ENCODE measurements at regions not wholly inside any gene's neighbourhood (a gene's known extent, or its start where the extent isn't known, plus 50 kb on each side); places are given as distances from the start of the nearest gene placed in this dataset.

DNA sequence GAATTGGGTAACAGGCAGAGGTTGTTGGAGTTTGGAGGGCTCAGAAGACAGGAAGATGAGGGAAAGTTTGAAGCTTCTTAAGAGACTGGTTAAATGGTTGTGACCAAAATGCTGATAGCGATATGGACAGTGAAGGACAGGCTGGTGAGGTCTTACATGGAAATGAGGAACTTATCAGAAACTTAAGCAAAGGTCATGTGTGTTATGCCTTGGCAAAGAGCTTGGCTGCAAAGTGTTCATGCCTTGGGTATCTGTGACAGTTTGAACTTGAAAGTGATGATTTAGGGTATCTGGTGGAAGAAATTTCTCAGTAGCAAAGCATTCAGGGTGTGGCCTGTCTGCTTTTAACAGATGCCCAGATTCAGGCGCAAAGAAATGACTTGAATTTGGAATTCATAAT is 64.5 kb upstream of the EEPD1 start:
- Histone ChIP-seq H3K9ac (ENCODE audit: extremely low read depth, insufficient read length, low read length) (no peak overlapping the region), H3K56ac (ENCODE audit: insufficient read length, low read depth, low read length) (no peak overlapping the region), H3K9me3 (ENCODE audit: control insufficient read depth, low read depth, low read length) (no peaks in the 10 kb centered on the region), H4K20me1 (ENCODE audit: control insufficient read depth, insufficient read depth, insufficient read length) (no peaks in the 10 kb centered on the region), H4K91ac (ENCODE audit: insufficient read length, low read depth, low read length) (no peak overlapping the region), H3K79me2 (ENCODE audit: insufficient read depth, low read length) (no peaks in the 10 kb centered on the region), H4K5ac (ENCODE audit: insufficient read length, low read depth, low read length) (no peak overlapping the region), H3K27ac (ENCODE audit: insufficient read length, low read depth, low read length) (no peak overlapping the region), H2AK5ac (ENCODE audit: insufficient read length, low read length) (no peak overlapping the region), H3K18ac (ENCODE audit: insufficient read length, low read depth, low read length) (no peak overlapping the region), H3K4ac (ENCODE audit: low read depth, low read length) (no peak overlapping the region), H2BK5ac (ENCODE audit: insufficient read length, low read length) (no peak overlapping the region), H3K4me2 (ENCODE audit: insufficient read depth, insufficient read length, low read length) (no peak overlapping the region), H3T11ph (ENCODE audit: low read length) (no peak overlapping the region), H4K8ac (replicated peaks; ENCODE audit: insufficient read length, low read depth, low read length) (no peak overlapping the region), H3K23me2 (ENCODE audit: insufficient read length, low read depth, low read length, poor library complexity, severe bottlenecking) (no peaks in the 10 kb centered on the region), H3K4me1 (ENCODE audit: insufficient read depth, low read length) (no peaks in the 10 kb centered on the region), H3K14ac (ENCODE audit: insufficient read depth, low read length) (no peak overlapping the region), H2BK12ac (ENCODE audit: insufficient read length, low read depth, low read length) (no peak overlapping the region), H3K23ac (ENCODE audit: insufficient read length, low read depth, low read length) (no peak overlapping the region), H3K27me3 (ENCODE audit: insufficient read depth, low read length) (no peaks in the 10 kb centered on the region), H2BK120ac (ENCODE audit: low read depth, low read length, poor library complexity, severe bottlenecking) (no peak overlapping the region), H2BK20ac (ENCODE audit: low read depth, low read length, poor library complexity, severe bottlenecking) (no peak overlapping the region), H2AFZ (ENCODE audit: low read length) (no peak overlapping the region), H2BK15ac (ENCODE audit: low read depth, low read length) (no peak overlapping the region), H3K79me1 (ENCODE audit: insufficient read depth, low read depth, low read length, poor library complexity, severe bottlenecking) (no peaks in the 10 kb centered on the region)
- Mint-ChIP-seq H3K27me3 (ENCODE audit: low read depth) (peaks cover 16% of the 10 kb centered on the region), H3K9me3 (peaks cover 18 to 22% of the 10 kb centered on the region in 2 experiments), H3K36me3 (ENCODE audit: insufficient read depth in 1 of 3, low read depth in 3 of 3) (peaks cover 7 to 15% (median 11%) of the 10 kb centered on the region in 3 experiments; a peak in 6 of 7 replicates), H3K27ac (no peak overlapping the region), H3K4me1 (peaks cover 9 to 13% of the 10 kb centered on the region in 2 experiments), H3K4me3 (no peak overlapping the region)
- TF ChIP-seq, protein P1, sequence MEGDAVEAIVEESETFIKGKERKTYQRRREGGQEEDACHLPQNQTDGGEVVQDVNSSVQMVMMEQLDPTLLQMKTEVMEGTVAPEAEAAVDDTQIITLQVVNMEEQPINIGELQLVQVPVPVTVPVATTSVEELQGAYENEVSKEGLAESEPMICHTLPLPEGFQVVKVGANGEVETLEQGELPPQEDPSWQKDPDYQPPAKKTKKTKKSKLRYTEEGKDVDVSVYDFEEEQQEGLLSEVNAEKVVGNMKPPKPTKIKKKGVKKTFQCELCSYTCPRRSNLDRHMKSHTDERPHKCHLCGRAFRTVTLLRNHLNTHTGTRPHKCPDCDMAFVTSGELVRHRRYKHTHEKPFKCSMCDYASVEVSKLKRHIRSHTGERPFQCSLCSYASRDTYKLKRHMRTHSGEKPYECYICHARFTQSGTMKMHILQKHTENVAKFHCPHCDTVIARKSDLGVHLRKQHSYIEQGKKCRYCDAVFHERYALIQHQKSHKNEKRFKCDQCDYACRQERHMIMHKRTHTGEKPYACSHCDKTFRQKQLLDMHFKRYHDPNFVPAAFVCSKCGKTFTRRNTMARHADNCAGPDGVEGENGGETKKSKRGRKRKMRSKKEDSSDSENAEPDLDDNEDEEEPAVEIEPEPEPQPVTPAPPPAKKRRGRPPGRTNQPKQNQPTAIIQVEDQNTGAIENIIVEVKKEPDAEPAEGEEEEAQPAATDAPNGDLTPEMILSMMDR (conservative IDR thresholded peaks at IDR 0.05) = no peak
- no peak for DNase-seq
- no CpG with 5 or more reads among the region's 2 CpGs for WGBS (ENCODE audit: extremely low coverage, insufficient read length, low lambda C conversion rate)
